HL-60 (cell line): ENCODE measurements at regions not wholly inside any gene's neighbourhood (a gene's known extent, or its start where the extent isn't known, plus 50 kb on each side); places are given as distances from the start of the nearest gene placed in this dataset.

ENCODE experiments used
- DNase-seq, 2 experiments: peaks; one replicate each; pipeline ENCODE4 v3.0.0-alpha.2; 2010 to 2020; ENCODE audit warnings: low read depth in 1 of 2, low spot score in 1 of 2
- H3K27ac ChIP-seq: fragments of 250-450 bp; sonication (Bioruptor Pico); replicated peaks from 2 replicates; pipeline ENCODE4 v1.5.1; 2020; ENCODE audit warnings: mild to moderate bottlenecking, moderate library complexity
- H3K27me3 ChIP-seq: fragments of 250-450 bp; sonication (Bioruptor Pico); 2 replicates; pipeline ENCODE4 v1.5.1; 2021; ENCODE audit warnings: mild to moderate bottlenecking, moderate library complexity; ENCODE audit not compliant: insufficient read depth, poor library complexity, severe bottlenecking
- H3K4me3 ChIP-seq: replicated peaks from 2 replicates; pipeline ENCODE4 v1.5.1; 2011; ENCODE audit warnings: mild to moderate bottlenecking, control low read depth, low read length; ENCODE audit not compliant: insufficient read depth
- GABPA ChIP-seq: IDR thresholded peaks from 2 replicates; pipeline ENCODE4 v1.6.1; 2012; ENCODE audit warnings: low read depth
- POLR2AphosphoS5 ChIP-seq: IDR thresholded peaks from 2 replicates; pipeline ENCODE4 v1.6.1; 2012; ENCODE audit warnings: low read depth
- SPI1 ChIP-seq: IDR thresholded peaks from 2 replicates; pipeline ENCODE4 v1.6.1; 2012; ENCODE audit warnings: low read depth, mild to moderate bottlenecking, borderline replicate concordance
- TF ChIP-seq, protein P1 (sequence below): IDR thresholded peaks from 2 replicates; pipeline ENCODE4 v1.6.1; 2012; ENCODE audit warnings: low read depth; ENCODE audit not compliant: insufficient replicate concordance
- TF ChIP-seq, protein P2 (sequence below): IDR thresholded peaks from one replicate; pipeline ENCODE4 v1.5.1; 2011; ENCODE audit warnings: low read length, control low read depth, inconsistent platforms; ENCODE audit not compliant: insufficient read depth

DNA sequence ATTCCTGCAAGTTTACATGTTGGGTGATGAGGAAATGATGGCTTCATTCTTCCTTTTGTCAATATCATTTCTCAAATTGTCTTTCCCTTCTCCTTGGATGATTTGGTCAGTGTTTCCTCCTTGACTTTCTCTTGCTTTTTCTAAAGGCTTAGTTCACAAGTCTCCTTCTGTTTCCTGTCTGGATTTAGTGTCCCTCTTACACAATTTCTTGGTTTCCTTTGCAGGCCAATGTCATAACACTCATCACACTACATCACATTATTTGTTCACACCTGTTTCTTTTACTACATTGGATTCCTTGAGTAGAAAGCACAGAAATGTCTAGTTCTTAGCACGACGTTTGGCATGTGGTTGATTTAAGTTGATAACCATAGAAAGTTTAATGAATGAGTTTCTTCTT lies 490.7 kb downstream of the TDRD3 start:
- no peak; the same call in 1 of the 2 replicates for TF ChIP-seq GABPA
- no peak for TF ChIP-seq SPI1
- TF ChIP-seq, protein P1, sequence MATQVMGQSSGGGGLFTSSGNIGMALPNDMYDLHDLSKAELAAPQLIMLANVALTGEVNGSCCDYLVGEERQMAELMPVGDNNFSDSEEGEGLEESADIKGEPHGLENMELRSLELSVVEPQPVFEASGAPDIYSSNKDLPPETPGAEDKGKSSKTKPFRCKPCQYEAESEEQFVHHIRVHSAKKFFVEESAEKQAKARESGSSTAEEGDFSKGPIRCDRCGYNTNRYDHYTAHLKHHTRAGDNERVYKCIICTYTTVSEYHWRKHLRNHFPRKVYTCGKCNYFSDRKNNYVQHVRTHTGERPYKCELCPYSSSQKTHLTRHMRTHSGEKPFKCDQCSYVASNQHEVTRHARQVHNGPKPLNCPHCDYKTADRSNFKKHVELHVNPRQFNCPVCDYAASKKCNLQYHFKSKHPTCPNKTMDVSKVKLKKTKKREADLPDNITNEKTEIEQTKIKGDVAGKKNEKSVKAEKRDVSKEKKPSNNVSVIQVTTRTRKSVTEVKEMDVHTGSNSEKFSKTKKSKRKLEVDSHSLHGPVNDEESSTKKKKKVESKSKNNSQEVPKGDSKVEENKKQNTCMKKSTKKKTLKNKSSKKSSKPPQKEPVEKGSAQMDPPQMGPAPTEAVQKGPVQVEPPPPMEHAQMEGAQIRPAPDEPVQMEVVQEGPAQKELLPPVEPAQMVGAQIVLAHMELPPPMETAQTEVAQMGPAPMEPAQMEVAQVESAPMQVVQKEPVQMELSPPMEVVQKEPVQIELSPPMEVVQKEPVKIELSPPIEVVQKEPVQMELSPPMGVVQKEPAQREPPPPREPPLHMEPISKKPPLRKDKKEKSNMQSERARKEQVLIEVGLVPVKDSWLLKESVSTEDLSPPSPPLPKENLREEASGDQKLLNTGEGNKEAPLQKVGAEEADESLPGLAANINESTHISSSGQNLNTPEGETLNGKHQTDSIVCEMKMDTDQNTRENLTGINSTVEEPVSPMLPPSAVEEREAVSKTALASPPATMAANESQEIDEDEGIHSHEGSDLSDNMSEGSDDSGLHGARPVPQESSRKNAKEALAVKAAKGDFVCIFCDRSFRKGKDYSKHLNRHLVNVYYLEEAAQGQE: no peak
- TF ChIP-seq POLR2AphosphoS5: peak; percentile 62; the same call in 1 of the 2 replicates
- TF ChIP-seq, protein P2, sequence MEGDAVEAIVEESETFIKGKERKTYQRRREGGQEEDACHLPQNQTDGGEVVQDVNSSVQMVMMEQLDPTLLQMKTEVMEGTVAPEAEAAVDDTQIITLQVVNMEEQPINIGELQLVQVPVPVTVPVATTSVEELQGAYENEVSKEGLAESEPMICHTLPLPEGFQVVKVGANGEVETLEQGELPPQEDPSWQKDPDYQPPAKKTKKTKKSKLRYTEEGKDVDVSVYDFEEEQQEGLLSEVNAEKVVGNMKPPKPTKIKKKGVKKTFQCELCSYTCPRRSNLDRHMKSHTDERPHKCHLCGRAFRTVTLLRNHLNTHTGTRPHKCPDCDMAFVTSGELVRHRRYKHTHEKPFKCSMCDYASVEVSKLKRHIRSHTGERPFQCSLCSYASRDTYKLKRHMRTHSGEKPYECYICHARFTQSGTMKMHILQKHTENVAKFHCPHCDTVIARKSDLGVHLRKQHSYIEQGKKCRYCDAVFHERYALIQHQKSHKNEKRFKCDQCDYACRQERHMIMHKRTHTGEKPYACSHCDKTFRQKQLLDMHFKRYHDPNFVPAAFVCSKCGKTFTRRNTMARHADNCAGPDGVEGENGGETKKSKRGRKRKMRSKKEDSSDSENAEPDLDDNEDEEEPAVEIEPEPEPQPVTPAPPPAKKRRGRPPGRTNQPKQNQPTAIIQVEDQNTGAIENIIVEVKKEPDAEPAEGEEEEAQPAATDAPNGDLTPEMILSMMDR: no peak
- peak; percentile 34 to 60 for DNase-seq
- H3K4me3 ChIP-seq: no peak overlapping the region
- H3K27ac ChIP-seq: no peak overlapping the region
- H3K27me3 ChIP-seq: no peaks in the 10 kb centered on the region

DNA sequence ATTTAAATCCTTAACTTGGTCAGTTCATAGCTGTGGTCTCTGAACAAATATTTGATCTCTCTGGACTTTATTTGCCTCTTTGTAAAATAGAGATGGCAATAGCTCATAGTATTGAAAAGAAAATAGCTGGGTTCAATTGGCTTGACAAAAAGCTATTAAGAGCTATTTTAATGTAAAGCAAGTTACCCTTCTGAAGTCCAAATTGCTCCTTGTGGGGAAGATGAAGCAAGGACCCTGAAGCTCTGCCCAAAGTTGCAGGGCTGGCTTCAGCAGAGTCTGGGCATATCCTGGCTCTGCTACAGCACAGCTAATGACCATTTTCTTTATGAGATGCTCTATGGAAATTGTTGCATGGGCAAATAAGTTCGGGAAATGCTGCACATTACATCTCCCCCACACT lies 484.5 kb downstream of the TDRD3 start:
- no peak overlapping the region for H3K4me3 ChIP-seq
- TF ChIP-seq POLR2AphosphoS5: no peak
- TF ChIP-seq, protein P2: no peak
- TF ChIP-seq GABPA: no peak
- no peak for TF ChIP-seq SPI1
- TF ChIP-seq, protein P1: no peak
- DNase-seq: no peak
- H3K27me3 ChIP-seq: no peaks in the 10 kb centered on the region
- H3K27ac ChIP-seq: no peak overlapping the region

DNA sequence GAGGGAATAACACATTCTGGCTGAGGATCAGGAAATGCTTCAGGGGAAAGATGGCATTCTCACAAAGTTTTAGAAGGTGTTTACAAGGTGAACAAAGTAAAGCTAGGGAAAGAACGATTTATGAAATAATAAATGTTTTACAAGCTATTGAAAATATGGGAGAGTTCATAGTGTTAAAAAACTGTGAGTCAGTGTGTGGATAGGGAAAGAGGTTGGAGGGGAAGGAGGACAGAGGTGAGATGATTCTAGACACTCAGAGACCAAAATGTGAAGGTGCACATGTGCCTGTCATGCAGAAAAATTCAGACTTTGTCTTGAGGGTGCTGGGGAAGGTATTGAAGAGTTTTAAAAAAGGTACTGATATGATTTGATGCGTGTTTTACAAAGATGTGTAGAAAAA lies 476.1 kb downstream of the TDRD3 start:
- Histone ChIP-seq H3K27me3 (no peaks in the 10 kb centered on the region), H3K27ac (no peak overlapping the region), H3K4me3 (no peak overlapping the region)
- TF ChIP-seq POLR2AphosphoS5 (no peak), SPI1 (no peak), GABPA (no peak)
- TF ChIP-seq, protein P1: no peak
- TF ChIP-seq, protein P2: no peak
- DNase-seq: no peak
